GM23338 (cell line): ENCODE measurements at regions not wholly inside any gene's neighbourhood (a gene's known extent, or its start where the extent isn't known, plus 50 kb on each side); places are given as distances from the start of the nearest gene placed in this dataset.

Experiments used
- ATAC-seq: fragments of 200-7000 bp; cut with Tn5 transposase; 3 replicates; pipeline ENCODE4 v1.9.1; 2020
- DNase-seq: peaks from one replicate; pipeline ENCODE4 v3.0.0-alpha.2; 2015; ENCODE audit warnings: low spot score
- H2AFZ ChIP-seq: fragments of 200-600 bp; sonication (generic); 2 replicates; pipeline ENCODE4 v1.8.0; 2016; ENCODE audit warnings: antibody characterized with exemption, mild to moderate bottlenecking, moderate library complexity
- H3F3A ChIP-seq: fragments of 200-600 bp; sonication (generic); replicated peaks from 2 replicates; pipeline ENCODE4 v1.8.0; 2017; ENCODE audit warnings: antibody characterized with exemption, mixed run types, low read depth
- H3K27ac ChIP-seq: fragments of 200-600 bp; sonication (generic); 2 replicates; pipeline ENCODE4 v1.6.1; 2016; ENCODE audit warnings: low read depth
- H3K27me3 ChIP-seq: fragments of 200-600 bp; sonication (generic); 2 replicates; pipeline ENCODE4 v1.8.0; 2016; ENCODE audit warnings: mild to moderate bottlenecking, mixed run types, moderate library complexity; ENCODE audit not compliant: insufficient read depth
- H3K36me3 ChIP-seq: fragments of 200-600 bp; sonication (generic); 2 replicates; pipeline ENCODE4 v1.8.0; 2016; ENCODE audit warnings: mild to moderate bottlenecking; ENCODE audit not compliant: insufficient read depth
- H3K4me1 ChIP-seq: fragments of 200-600 bp; sonication (generic); 2 replicates; pipeline ENCODE4 v1.8.0; 2016; ENCODE audit warnings: mild to moderate bottlenecking, moderate library complexity; ENCODE audit not compliant: insufficient read depth
- H3K4me2 ChIP-seq: fragments of 200-600 bp; sonication (generic); 2 replicates; pipeline ENCODE4 v1.7.1; 2017; ENCODE audit warnings: mixed run types
- H3K4me3 ChIP-seq: fragments of 200-600 bp; sonication (generic); 2 replicates; pipeline ENCODE4 v1.6.1; 2016; ENCODE audit warnings: mixed run types
- H3K79me2 ChIP-seq: fragments of 200-600 bp; sonication (generic); replicated peaks from 2 replicates; pipeline ENCODE4 v1.8.0; 2017; ENCODE audit warnings: mild to moderate bottlenecking; ENCODE audit not compliant: insufficient read depth
- H3K9me2 ChIP-seq: fragments of 200-600 bp; sonication (generic); 2 replicates; pipeline ENCODE4 v1.8.0; 2017; ENCODE audit not compliant: insufficient read depth
- H4K20me1 ChIP-seq: fragments of 200-600 bp; sonication (generic); replicated peaks from 2 replicates; pipeline ENCODE4 v1.8.0; 2017; ENCODE audit warnings: mild to moderate bottlenecking; ENCODE audit not compliant: insufficient read depth
- H3K27ac Mint-ChIP-seq: 2 replicates; pipeline ENCODE4 v1.8.0; 2020; ENCODE audit warnings: inconsistent platforms, mild to moderate bottlenecking, moderate library complexity, mixed read lengths
- H3K27me3 Mint-ChIP-seq: 3 replicates; pipeline ENCODE4 v1.8.0; 2022; ENCODE audit warnings: low read depth, mild to moderate bottlenecking, moderate library complexity, mixed read lengths, inconsistent platforms; ENCODE audit not compliant: insufficient read depth, poor library complexity
- H3K36me3 Mint-ChIP-seq: 3 replicates; pipeline ENCODE4 v1.8.0; 2021; ENCODE audit warnings: low read depth, mild to moderate bottlenecking, inconsistent platforms, moderate library complexity, mixed read lengths
- H3K4me1 Mint-ChIP-seq: 3 replicates; pipeline ENCODE4 v1.8.0; 2020; ENCODE audit warnings: mild to moderate bottlenecking, inconsistent platforms, mixed read lengths
- H3K4me3 Mint-ChIP-seq: 3 replicates; pipeline ENCODE4 v1.8.0; 2021; ENCODE audit warnings: moderate library complexity, mild to moderate bottlenecking, inconsistent platforms, mixed read lengths
- H3K9me3 Mint-ChIP-seq: 3 replicates; pipeline ENCODE4 v1.8.0; 2020; ENCODE audit warnings: moderate library complexity, mild to moderate bottlenecking, inconsistent platforms, mixed read lengths
- CREB1 ChIP-seq: fragments of 250-450 bp; sonication (Bioruptor Pico); IDR thresholded peaks from 2 replicates; pipeline ENCODE4 v1.5.0; 2020; ENCODE audit warnings: low read depth, mild to moderate bottlenecking, moderate library complexity
- EZH2 ChIP-seq: fragments of 200-600 bp; sonication (generic); IDR thresholded peaks from one replicate; pipeline ENCODE4 v1.8.0; 2017; ENCODE audit warnings: antibody characterized with exemption, mild to moderate bottlenecking, low read depth; ENCODE audit not compliant: unreplicated experiment
- EZH2phosphoT487 ChIP-seq: fragments of 200-600 bp; sonication (generic); IDR thresholded peaks from one replicate; pipeline ENCODE4 v1.8.1; 2018; ENCODE audit warnings: antibody characterized with exemption; ENCODE audit not compliant: unreplicated experiment
- JUNB ChIP-seq: IDR thresholded peaks from one replicate; pipeline ENCODE4 v1.6.1; 2016; ENCODE audit warnings: antibody characterized with exemption; ENCODE audit not compliant: unreplicated experiment
- NANOG ChIP-seq: IDR thresholded peaks from 2 replicates; pipeline ENCODE4 v1.6.1; 2016; ENCODE audit warnings: antibody characterized with exemption, borderline replicate concordance
- POLR2AphosphoS5 ChIP-seq: IDR thresholded peaks from 2 replicates; pipeline ENCODE4 v1.6.1; 2016; ENCODE audit warnings: antibody characterized with exemption, low read depth
- STAT1 ChIP-seq: IDR thresholded peaks from one replicate; pipeline ENCODE4 v1.6.1; 2016; ENCODE audit warnings: antibody characterized with exemption; ENCODE audit not compliant: unreplicated experiment
- ZNF114 ChIP-seq: fragments of 250-450 bp; sonication (Bioruptor Pico); IDR thresholded peaks from 2 replicates; pipeline ENCODE4 v1.5.0; 2020; ENCODE audit warnings: mild to moderate bottlenecking, moderate library complexity
- ZNF331 ChIP-seq: fragments of 250-450 bp; sonication (Bioruptor Pico); IDR thresholded peaks from 2 replicates; pipeline ENCODE4 v1.5.0; 2020; ENCODE audit warnings: low read depth, mild to moderate bottlenecking, moderate library complexity
- TF ChIP-seq, protein P1 (sequence below): IDR thresholded peaks from 2 replicates; pipeline ENCODE4 v1.6.1; 2016; ENCODE audit warnings: antibody characterized with exemption
- TF ChIP-seq, protein P2 (sequence below): fragments of 250-450 bp; sonication (Bioruptor Pico); IDR thresholded peaks from 2 replicates; pipeline ENCODE4 v1.5.0; 2020; ENCODE audit warnings: mild to moderate bottlenecking, moderate library complexity
- TF ChIP-seq, protein P3 (sequence below), 2 experiments: fragments of 200-600 bp in 1 of 2; sonication (generic) in 1 of 2; conservative IDR thresholded peaks; 2 replicates each; pipeline versions ENCODE4 v1.5.1 to v1.6.1; 2016 to 2017; ENCODE audit warnings: antibody characterized with exemption in 2 of 2, low read depth in 2 of 2, mild to moderate bottlenecking in 2 of 2, moderate library complexity in 1 of 2
- TF ChIP-seq, protein P4 (sequence below): IDR thresholded peaks from one replicate; pipeline ENCODE4 v1.6.1; 2018; ENCODE audit warnings: antibody characterized with exemption; ENCODE audit not compliant: unreplicated experiment

DNA sequence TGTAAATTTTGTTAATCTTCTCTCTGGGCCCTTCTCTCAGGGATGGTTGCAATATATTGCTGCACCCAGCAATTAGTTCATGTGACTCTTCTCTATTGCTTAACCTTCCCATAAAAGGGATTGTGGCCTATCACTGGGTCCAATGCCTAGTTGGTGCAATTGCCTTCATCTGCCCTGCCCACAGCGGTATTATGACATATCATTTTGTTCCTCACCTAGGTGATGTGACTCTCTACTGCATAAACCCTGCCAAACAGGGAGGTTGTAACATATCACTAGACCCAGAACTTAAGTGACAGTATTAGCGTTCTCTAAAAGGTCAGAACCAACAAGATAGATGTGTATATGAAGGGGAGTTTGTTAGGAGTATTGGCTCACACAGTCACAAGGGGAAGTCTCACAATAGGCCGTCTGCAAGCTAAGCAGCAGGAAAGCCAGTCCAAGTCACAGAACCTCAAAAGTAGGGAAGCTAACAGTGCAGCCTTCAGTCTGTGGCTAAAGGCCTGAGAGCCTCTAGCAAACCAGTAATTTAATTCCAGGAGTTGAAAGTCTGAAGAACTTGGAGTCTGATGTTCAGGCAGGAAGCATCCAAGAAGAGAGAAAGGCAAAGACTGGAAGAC, 317.8 kb downstream of the RPS4Y2 start:
- Histone ChIP-seq H3K4me1 (no peaks in the 10 kb centered on the region), H3K36me3 (no peaks in the 10 kb centered on the region), H3K9me2 (no peaks in the 10 kb centered on the region), H3K27me3 (no peaks in the 10 kb centered on the region), H3F3A (no peaks in the 10 kb centered on the region), H4K20me1 (no peaks in the 10 kb centered on the region), H3K4me2 (no peak overlapping the region), H3K79me2 (no peaks in the 10 kb centered on the region), H2AFZ (no peak overlapping the region), H3K4me3 (no peak overlapping the region), H3K27ac (no peak overlapping the region)
- Mint-ChIP-seq H3K27ac (no peak overlapping the region), H3K36me3 (peaks cover 2% of the 10 kb centered on the region; the same call in 1 of the 3 replicates), H3K9me3 (peaks cover 74% of the 10 kb centered on the region), H3K27me3 (no peaks in the 10 kb centered on the region), H3K4me3 (no peak overlapping the region), H3K4me1 (no peaks in the 10 kb centered on the region)
- no peak for ATAC-seq
- no peak for DNase-seq
- TF ChIP-seq ZNF114 (CRISPR knock-in tag) (no peak), EZH2phosphoT487 (no peak), POLR2AphosphoS5 (no peak), CREB1 (no peak), JUNB (no peak), EZH2 (no peak), STAT1 (no peak), NANOG (no peak), ZNF331 (CRISPR knock-in tag) (no peak)
- TF ChIP-seq, protein P1, sequence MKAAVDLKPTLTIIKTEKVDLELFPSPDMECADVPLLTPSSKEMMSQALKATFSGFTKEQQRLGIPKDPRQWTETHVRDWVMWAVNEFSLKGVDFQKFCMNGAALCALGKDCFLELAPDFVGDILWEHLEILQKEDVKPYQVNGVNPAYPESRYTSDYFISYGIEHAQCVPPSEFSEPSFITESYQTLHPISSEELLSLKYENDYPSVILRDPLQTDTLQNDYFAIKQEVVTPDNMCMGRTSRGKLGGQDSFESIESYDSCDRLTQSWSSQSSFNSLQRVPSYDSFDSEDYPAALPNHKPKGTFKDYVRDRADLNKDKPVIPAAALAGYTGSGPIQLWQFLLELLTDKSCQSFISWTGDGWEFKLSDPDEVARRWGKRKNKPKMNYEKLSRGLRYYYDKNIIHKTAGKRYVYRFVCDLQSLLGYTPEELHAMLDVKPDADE: no peak
- TF ChIP-seq, protein P2, sequence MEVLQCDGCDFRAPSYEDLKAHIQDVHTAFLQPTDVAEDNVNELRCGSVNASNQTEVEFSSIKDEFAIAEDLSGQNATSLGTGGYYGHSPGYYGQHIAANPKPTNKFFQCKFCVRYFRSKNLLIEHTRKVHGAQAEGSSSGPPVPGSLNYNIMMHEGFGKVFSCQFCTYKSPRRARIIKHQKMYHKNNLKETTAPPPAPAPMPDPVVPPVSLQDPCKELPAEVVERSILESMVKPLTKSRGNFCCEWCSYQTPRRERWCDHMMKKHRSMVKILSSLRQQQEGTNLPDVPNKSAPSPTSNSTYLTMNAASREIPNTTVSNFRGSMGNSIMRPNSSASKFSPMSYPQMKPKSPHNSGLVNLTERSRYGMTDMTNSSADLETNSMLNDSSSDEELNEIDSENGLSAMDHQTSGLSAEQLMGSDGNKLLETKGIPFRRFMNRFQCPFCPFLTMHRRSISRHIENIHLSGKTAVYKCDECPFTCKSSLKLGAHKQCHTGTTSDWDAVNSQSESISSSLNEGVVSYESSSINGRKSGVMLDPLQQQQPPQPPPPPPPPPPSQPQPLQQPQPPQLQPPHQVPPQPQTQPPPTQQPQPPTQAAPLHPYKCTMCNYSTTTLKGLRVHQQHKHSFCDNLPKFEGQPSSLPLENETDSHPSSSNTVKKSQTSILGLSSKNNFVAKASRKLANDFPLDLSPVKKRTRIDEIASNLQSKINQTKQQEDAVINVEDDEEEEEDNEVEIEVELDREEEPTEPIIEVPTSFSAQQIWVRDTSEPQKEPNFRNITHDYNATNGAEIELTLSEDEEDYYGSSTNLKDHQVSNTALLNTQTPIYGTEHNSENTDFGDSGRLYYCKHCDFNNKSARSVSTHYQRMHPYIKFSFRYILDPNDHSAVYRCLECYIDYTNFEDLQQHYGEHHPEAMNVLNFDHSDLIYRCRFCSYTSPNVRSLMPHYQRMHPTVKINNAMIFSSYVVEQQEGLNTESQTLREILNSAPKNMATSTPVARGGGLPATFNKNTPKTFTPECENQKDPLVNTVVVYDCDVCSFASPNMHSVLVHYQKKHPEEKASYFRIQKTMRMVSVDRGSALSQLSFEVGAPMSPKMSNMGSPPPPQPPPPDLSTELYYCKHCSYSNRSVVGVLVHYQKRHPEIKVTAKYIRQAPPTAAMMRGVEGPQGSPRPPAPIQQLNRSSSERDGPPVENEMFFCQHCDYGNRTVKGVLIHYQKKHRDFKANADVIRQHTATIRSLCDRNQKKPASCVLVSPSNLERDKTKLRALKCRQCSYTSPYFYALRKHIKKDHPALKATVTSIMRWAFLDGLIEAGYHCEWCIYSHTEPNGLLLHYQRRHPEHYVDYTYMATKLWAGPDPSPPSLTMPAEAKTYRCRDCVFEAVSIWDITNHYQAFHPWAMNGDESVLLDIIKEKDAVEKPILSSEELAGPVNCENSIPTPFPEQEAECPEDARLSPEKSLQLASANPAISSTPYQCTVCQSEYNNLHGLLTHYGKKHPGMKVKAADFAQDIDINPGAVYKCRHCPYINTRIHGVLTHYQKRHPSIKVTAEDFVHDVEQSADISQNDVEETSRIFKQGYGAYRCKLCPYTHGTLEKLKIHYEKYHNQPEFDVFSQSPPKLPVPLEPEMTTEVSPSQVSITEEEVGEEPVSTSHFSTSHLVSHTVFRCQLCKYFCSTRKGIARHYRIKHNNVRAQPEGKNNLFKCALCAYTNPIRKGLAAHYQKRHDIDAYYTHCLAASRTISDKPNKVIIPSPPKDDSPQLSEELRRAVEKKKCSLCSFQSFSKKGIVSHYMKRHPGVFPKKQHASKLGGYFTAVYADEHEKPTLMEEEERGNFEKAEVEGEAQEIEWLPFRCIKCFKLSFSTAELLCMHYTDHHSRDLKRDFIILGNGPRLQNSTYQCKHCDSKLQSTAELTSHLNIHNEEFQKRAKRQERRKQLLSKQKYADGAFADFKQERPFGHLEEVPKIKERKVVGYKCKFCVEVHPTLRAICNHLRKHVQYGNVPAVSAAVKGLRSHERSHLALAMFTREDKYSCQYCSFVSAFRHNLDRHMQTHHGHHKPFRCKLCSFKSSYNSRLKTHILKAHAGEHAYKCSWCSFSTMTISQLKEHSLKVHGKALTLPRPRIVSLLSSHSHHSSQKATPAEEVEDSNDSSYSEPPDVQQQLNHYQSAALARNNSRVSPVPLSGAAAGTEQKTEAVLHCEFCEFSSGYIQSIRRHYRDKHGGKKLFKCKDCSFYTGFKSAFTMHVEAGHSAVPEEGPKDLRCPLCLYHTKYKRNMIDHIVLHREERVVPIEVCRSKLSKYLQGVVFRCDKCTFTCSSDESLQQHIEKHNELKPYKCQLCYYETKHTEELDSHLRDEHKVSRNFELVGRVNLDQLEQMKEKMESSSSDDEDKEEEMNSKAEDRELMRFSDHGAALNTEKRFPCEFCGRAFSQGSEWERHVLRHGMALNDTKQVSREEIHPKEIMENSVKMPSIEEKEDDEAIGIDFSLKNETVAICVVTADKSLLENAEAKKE (CRISPR knock-in tag): no peak
- TF ChIP-seq, protein P3, sequence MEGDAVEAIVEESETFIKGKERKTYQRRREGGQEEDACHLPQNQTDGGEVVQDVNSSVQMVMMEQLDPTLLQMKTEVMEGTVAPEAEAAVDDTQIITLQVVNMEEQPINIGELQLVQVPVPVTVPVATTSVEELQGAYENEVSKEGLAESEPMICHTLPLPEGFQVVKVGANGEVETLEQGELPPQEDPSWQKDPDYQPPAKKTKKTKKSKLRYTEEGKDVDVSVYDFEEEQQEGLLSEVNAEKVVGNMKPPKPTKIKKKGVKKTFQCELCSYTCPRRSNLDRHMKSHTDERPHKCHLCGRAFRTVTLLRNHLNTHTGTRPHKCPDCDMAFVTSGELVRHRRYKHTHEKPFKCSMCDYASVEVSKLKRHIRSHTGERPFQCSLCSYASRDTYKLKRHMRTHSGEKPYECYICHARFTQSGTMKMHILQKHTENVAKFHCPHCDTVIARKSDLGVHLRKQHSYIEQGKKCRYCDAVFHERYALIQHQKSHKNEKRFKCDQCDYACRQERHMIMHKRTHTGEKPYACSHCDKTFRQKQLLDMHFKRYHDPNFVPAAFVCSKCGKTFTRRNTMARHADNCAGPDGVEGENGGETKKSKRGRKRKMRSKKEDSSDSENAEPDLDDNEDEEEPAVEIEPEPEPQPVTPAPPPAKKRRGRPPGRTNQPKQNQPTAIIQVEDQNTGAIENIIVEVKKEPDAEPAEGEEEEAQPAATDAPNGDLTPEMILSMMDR (conservative IDR thresholded peaks at IDR 0.05; ENCODE audit: low read depth in 2 of 2): no peak
- TF ChIP-seq, protein P4, sequence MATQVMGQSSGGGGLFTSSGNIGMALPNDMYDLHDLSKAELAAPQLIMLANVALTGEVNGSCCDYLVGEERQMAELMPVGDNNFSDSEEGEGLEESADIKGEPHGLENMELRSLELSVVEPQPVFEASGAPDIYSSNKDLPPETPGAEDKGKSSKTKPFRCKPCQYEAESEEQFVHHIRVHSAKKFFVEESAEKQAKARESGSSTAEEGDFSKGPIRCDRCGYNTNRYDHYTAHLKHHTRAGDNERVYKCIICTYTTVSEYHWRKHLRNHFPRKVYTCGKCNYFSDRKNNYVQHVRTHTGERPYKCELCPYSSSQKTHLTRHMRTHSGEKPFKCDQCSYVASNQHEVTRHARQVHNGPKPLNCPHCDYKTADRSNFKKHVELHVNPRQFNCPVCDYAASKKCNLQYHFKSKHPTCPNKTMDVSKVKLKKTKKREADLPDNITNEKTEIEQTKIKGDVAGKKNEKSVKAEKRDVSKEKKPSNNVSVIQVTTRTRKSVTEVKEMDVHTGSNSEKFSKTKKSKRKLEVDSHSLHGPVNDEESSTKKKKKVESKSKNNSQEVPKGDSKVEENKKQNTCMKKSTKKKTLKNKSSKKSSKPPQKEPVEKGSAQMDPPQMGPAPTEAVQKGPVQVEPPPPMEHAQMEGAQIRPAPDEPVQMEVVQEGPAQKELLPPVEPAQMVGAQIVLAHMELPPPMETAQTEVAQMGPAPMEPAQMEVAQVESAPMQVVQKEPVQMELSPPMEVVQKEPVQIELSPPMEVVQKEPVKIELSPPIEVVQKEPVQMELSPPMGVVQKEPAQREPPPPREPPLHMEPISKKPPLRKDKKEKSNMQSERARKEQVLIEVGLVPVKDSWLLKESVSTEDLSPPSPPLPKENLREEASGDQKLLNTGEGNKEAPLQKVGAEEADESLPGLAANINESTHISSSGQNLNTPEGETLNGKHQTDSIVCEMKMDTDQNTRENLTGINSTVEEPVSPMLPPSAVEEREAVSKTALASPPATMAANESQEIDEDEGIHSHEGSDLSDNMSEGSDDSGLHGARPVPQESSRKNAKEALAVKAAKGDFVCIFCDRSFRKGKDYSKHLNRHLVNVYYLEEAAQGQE: no peak
